DND-41 (cell line): ENCODE measurements at regions not wholly inside any gene's neighbourhood (a gene's known extent, or its start where the extent isn't known, plus 50 kb on each side); places are given as distances from the start of the nearest gene placed in this dataset.

Experiments
- EZH2 ChIP-seq: IDR thresholded peaks from 3 replicates; pipeline ENCODE4 v1.6.1; 2012; ENCODE audit warnings: borderline replicate concordance, low read depth, mild to moderate bottlenecking, moderate library complexity, low read length, inconsistent platforms; ENCODE audit not compliant: severe bottlenecking
- TF ChIP-seq, protein P1 (sequence below): IDR thresholded peaks from 2 replicates; pipeline ENCODE4 v1.5.1; 2012; ENCODE audit warnings: borderline replicate concordance, low read length, moderate library complexity, mild to moderate bottlenecking; ENCODE audit not compliant: poor library complexity, severe bottlenecking; ENCODE audit errors: extremely low read depth

GRCh38 chr2:8235419-8235818, 446.4 kb upstream of the ID2 start:
- TF ChIP-seq, protein P1, sequence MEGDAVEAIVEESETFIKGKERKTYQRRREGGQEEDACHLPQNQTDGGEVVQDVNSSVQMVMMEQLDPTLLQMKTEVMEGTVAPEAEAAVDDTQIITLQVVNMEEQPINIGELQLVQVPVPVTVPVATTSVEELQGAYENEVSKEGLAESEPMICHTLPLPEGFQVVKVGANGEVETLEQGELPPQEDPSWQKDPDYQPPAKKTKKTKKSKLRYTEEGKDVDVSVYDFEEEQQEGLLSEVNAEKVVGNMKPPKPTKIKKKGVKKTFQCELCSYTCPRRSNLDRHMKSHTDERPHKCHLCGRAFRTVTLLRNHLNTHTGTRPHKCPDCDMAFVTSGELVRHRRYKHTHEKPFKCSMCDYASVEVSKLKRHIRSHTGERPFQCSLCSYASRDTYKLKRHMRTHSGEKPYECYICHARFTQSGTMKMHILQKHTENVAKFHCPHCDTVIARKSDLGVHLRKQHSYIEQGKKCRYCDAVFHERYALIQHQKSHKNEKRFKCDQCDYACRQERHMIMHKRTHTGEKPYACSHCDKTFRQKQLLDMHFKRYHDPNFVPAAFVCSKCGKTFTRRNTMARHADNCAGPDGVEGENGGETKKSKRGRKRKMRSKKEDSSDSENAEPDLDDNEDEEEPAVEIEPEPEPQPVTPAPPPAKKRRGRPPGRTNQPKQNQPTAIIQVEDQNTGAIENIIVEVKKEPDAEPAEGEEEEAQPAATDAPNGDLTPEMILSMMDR = no peak
- no peak for TF ChIP-seq EZH2
